G401 (cell line): ENCODE measurements at regions not wholly inside any gene's neighbourhood (a gene's known extent, or its start where the extent isn't known, plus 50 kb on each side); places are given as distances from the start of the nearest gene placed in this dataset.
"Not testable (repeated sequence)": the region's sequence is repeated elsewhere in the genome, so short reads cannot be mapped to it uniquely, and the experiment has no call there.

Source experiments
- DNase-seq: peaks from one replicate; pipeline ENCODE4 v3.0.0-alpha.2; 2015; ENCODE audit warnings: low spot score
- in situ Hi-C: cut with HindIII; loops from 2 replicates; pipeline ENCODE4 v1.10.0; 2016; ENCODE audit warnings: low sequenced_read_pairs, mixed read lengths

DNA sequence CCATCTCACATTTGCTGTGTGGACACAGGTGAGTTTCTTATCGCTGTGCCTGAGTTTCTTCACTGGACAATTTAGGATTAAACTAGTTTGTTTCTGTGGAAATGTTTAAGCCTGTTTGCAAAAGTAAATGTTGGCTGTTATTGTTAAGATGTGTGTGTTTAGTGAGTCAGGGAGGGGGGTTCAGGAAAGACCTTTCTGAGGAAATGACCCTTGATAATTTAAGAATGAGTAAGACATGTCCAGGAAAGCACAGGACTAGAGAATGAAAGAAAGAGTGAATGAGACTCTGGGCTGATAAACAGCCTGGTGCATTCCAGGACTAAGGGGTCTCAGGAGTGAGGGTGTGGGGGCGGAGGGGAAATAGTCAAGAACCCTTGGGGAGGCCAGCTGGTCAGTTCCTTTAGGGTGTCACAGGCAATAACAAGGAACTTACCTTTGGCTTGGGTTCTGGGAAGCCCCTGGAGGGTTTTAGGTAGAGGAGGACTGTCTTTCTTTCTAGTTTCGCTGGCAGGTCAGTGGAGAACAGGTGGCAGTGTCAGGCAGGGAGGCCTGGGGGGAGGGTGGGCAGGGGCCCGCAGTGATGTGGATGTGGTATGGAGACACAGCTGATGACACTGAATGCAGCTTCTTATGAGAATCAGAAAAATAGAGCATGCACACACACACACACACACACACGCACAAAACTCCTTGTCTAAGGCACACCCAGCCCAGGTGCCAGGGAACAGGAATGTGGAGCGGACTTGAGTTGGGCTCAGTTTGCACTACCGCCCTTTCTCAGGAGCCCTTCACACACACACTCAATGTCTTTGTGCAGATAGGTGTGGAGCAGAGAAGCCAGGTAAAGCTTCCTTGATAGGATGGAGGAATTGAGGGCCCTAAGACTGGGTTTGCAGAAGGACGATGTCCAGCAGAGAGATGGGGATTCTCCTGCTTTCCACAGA lies 1005.5 kb downstream of the VRK1 start:
- no peak for DNase-seq
- in situ Hi-C loops: no loop called here

DNA sequence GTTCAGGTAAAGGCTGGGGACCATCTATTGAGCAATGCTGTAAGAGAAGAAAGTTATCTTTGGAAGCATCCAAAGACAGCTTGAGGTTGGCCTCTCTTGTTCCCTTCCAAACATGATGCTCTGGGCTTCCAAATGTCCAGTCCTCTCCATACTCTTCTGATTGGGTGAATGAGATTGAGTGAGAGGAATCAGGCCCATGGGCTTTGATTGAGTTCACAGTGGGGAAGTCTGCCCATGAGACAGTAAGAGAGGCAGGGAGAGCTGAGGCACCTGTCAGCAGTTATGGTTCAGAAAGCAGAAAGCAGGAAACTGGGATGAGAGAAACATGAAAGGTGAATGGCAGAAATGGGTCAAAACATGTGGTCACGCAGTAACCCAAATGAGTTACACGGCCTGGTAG lies 1006.9 kb downstream of the VRK1 start:
- no peak for DNase-seq
- in situ Hi-C loops: no loop called here

- in situ Hi-C loops: no loop called here
- DNase-seq: no peak
These were observed 1009.7 kb downstream of the VRK1 start for GRCh38 chr14:97806891-97807290.

DNA sequence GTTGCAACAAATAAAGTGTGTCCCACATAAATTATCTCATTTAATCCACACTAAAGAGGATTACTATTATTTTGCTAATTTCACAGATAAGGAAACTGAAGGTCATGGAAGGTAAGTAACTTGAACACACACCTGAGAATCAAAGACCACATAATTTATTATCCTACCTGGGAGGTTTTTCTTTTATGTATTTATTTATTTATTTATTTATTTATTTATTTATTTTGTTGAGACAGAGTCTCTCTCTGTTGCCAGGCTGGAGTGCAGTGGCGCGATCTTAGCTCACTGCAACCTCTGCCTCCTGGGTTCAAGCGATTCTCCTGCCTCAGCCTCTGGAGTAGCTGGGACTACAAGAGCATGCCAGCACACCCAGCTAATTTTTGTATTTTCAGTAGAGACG lies 1011.4 kb downstream of the VRK1 start:
- in situ Hi-C loops, DNase-seq: not testable (repeated sequence)

- in situ Hi-C loops: no loop called here
- no peak for DNase-seq
These were observed 1016.4 kb downstream of the VRK1 start for GRCh38 chr14:97813556-97813955.

- in situ Hi-C loops: no loop called here
- no peak for DNase-seq
These were observed 1023.6 kb downstream of the VRK1 start for GRCh38 chr14:97820781-97821180.

- in situ Hi-C loops: no loop called here
- DNase-seq: no peak
These were observed 1027.0 kb downstream of the VRK1 start for GRCh38 chr14:97824218-97824617.

- in situ Hi-C loops: no loop called here
- no peak for DNase-seq
These were observed 1030.6 kb downstream of the VRK1 start for GRCh38 chr14:97827746-97828145.

DNA sequence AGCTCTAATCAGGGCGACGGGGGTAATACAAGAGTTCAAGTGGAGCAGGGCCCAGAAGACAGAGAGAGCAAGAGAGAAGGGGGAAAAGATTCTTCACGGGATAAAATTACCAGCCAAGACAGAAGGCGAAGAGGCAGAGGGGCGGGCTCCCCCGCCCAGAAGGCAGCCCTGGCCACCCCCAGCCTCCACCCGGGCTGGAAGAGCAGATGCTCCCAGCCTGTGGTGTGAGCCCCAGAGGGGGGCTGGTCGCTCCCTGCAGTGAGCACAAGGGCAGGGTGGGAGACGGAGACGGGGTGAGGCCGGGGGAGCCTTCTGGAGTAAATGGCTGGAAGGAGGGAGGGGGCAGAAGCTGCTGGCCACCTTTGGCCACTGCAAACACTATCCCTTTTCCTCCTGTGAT lies 1035.6 kb downstream of the VRK1 start:
- no peak for DNase-seq
- in situ Hi-C loops: no loop called here

- DNase-seq: no peak
- in situ Hi-C loops: no loop called here
These were observed 1041.8 kb downstream of the VRK1 start for GRCh38 chr14:97838986-97839385.

- in situ Hi-C loops: no loop called here
- no peak for DNase-seq
These were observed 1043.0 kb downstream of the VRK1 start for GRCh38 chr14:97840159-97840558.

DNA sequence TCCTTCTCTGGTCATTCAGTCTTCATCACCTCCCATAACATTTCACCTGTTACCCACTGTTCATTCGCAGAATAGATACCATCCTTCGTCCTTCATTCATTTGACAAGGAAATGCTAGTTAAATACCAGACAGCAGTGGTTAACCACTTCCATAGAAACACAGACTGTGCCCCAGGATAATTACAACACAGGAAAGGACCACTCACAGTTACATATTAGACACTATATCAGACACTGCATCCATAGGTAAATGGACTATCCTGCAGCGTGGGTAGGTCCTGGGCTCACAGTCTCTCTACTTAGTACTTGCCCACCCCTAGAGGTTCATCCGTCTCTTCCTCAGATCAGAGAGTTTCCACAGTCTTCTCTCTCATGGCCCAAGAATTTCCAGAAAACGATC lies 1044.6 kb downstream of the VRK1 start:
- in situ Hi-C loops: no loop called here
- no peak for DNase-seq

DNA sequence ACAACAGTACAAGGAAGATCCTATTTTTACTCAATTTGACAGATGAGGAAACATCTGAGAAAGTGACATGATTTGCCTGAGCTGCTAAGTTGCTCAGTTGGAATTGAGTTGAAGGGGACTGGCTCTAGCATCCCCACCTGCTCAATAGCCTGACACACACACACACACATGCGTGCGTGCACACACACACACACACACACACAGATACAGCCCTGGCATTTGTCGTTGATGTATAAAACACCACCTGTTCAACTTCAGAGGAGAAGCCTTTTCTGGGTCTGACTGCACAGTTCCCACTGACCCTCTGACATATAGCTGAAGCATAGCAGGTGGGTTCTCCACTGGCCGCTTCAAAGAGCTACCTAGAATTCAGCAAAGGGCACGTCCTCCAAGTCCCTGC lies 1045.9 kb downstream of the VRK1 start:
- no peak for DNase-seq
- in situ Hi-C loops: no loop called here

DNA sequence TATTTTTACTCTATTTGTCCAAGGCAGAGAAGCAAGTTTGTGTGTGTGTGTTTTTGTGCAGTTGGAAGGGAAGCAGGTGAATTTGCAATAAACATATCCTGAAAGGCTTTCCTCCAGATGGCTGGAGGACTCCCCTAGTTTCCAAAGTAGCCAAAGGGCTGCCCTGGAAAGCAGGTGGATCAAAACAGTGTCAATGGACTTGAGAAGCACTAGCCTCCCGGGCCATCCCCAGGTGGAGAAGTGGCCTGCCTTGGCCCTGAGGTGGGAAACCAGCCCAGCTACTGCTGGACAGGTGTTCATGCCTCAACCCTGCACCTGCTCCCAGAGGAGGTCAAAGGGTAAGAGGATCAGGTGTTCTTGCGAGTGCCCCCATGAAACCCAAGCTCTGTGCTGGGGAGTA lies 1046.9 kb downstream of the VRK1 start:
- in situ Hi-C loops: no loop called here
- DNase-seq: no peak

GRCh38 chr14:97846156-97846555 lies 1049.0 kb downstream of the VRK1 start:
- in situ Hi-C loops: no loop called here
- no peak for DNase-seq

DNA sequence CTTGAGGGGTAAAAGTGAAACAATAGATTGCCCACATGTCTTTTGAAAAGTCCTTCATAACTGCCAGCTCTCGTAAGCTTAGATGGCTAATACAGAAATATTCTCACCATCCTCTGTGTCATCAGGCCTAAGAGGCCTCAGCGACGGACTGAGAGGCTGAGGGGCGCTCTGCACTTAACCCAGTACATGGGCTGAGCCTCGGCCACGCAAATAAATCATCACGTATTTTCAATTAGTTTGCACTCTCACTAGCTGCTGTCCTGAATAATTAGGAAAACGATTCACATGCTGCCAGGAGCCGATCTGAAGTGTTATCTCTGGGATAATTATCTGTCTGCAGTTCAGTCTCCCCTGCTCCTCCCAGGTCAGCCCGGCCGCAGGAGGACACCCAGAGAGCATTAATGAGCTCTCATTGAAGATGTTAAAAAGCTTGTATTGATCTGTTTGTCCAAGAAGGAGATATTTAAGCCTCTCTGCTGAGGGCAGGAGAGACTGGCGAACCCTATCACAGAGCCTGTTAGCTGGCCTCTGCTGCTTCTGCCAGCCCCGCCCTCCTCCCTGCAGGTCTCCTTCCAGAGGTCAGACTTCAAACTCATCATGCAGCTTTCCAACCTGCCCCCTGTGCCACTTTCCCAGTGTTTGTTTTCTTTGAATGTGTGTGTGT lies 1051.3 kb downstream of the VRK1 start:
- no peak for DNase-seq

GRCh38 chr14:97850466-97850865 lies 1053.3 kb downstream of the VRK1 start:
- in situ Hi-C loops: no loop called here
- no peak for DNase-seq

More for the DNA sequence above, 1051.3 kb downstream of the VRK1 start:
- in situ Hi-C loops: no loop called here

DNA sequence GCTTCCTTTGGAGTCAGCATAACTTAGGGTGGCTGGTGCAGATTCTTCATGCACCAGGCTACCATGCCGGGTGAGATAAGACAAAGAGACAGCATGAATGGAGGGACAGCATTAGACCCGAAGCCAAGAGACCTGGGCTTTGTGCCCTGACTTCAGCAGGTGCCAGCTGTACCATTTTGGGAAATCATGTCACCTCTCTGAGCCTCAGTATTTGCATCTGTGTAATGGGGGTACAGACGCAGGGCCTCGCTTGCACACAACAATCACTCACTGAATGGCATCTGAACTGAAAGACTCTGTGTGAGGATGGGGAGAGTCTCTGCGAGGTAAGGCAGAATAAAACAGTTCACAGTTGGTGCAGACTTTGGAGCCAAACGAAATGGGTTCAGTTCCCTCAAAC lies 1053.7 kb downstream of the VRK1 start:
- in situ Hi-C loops: no loop called here

GRCh38 chr14:97851428-97851995 lies 1054.3 kb downstream of the VRK1 start:
- in situ Hi-C loops: no loop called here
- no peak for DNase-seq

More for the DNA sequence above, 1053.7 kb downstream of the VRK1 start:
- no peak for DNase-seq

DNA sequence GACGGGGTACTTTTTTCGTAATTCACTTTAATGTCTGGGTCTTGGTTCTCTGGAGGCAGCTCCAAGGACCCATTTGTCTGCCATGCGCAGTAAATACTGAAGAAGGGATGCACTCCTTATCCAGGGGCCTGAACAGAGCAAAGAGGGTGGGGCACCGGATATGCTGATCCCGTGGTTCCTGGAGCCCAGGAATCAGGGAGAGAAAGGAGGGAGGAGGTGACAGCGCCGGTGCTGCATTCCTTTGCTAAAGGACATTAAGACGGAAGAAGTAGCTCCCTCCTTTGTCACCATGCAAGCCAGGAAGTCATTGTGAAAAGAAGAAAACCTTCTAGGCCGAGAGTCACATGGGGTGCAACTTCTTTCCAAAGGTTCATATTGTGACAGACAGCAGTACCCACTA lies 1057.7 kb downstream of the VRK1 start:
- DNase-seq: no peak
- in situ Hi-C loops: no loop called here
